GM19328 (cell line): ENCODE measurements at regions not wholly inside any gene's neighbourhood (a gene's known extent, or its start where the extent isn't known, plus 50 kb on each side); places are given as distances from the start of the nearest gene placed in this dataset.
"Not testable (repeated sequence)": the region's sequence is repeated elsewhere in the genome, so short reads cannot be mapped to it uniquely, and the experiment has no call there.

ENCODE experiments used
- ATAC-seq: cut with Tn5 transposase; IDR thresholded peaks from one replicate; pipeline ENCODE4 v1.9.1; 2021; ENCODE audit warnings: mild to moderate bottlenecking, moderate library complexity; ENCODE audit not compliant: unreplicated experiment

DNA sequence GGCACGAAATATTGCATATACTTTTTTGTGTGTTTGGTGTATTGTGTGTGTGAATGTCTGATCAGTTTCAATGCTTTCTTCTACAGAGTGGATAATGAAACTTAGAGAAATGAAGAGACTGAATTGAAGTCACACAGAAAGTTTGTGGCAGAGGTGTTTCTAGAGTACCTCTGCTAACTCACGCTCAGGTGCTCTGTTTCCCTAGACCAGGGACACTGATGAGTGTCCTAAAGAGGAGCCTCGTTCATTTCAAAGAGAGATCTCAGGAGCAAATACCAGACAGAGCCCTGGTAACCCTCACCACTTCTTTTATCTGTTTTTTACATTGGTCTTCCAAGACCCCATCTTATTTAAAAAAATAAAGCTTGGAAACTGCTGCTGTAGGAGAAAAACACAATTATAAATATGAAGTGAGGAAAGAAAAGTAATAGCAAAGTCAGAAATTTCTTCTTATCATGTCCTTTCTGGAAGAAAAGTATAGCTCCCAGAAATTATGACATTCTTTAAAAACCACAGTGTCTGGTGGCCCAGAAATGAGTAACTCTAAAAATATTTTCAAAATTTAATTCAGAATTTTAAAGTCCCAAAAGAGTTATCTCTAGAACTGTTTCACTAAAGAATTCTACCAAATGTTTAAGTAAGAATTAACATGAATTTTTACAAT is 720.6 kb downstream of the RFPL4B start:
- ATAC-seq: no peak

DNA sequence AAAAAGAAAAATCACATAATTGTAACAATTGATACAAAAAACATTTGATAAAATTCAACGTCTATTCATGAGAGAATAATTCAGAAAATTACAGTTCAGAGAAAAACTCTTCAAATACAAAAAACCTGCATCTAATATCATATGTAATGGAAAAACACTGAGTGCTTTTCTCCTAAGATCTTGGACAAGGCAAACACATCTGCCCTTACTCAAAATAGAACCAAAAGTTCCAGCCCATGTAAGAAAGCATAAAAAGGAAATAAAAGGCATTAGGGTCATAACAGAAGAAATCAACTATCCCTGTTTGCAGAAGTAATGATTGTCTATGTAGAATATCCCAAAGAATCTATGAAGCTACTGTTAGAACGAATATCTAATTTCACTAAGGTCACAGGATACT is 721.4 kb downstream of the RFPL4B start:
- no peak for ATAC-seq

DNA sequence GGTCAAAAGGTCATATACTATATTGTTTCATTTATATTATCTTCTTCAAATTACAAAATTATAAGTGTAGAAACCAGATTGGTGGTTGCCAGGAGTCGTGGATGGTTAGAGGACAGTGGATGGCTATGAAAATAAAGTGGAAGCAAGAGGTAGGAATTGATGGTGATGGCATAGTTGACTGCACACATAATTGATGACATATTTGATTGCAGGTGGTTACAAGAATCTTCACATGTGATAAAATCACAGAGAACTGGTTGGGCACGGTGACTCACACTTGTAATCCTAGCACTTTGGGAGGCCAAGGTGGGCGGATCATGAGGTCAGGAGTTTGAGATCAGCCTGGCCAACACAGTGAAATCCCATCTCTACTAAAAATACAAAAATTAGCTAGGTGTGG is 723.6 kb downstream of the RFPL4B start:
- not testable (repeated sequence) for ATAC-seq

DNA sequence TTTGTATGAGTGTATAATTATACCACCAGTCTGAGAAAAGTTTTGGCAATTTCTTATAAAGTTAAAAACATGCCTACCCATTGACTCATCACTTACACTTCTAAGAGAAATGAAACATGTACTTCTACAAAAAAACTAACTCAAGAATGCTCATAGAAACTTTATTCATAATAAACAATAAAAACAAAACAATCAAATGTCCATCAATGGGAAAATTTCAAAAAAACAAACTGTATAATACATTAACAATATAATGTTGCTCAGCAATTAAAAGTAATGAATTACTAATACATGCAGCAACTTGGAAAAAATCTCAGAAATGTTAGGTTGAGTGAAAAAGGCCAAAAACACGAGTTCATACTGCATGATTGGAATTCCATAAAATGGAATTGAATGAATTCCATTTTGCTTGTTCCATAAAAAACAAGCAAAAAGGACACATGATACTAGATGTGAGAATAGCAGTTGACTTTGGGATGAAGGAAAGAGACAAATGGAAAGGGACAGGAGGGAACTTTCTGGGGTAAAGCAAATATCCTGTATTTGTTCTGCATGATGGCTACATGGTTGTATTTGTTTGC is 726.6 kb downstream of the RFPL4B start:
- ATAC-seq: no peak

DNA sequence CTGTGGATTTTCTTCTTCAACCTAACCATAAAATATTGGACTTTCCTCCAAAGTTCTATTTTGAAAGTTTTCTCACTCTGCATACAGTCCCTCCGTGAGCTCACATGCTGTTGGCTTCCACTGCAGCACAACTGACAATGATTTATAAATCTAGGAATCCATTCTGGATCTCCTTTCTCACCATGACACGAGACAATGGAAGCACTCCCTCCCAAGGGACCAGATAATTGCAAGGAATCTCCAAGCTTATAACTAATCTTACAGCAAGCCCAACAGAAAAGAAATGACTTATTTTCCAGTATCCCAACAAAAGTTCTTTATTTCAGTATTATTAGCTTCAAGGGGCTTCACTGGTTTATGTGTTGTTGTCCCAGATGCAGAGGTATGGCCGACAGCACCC is 729.0 kb downstream of the RFPL4B start:
- ATAC-seq: no peak

DNA sequence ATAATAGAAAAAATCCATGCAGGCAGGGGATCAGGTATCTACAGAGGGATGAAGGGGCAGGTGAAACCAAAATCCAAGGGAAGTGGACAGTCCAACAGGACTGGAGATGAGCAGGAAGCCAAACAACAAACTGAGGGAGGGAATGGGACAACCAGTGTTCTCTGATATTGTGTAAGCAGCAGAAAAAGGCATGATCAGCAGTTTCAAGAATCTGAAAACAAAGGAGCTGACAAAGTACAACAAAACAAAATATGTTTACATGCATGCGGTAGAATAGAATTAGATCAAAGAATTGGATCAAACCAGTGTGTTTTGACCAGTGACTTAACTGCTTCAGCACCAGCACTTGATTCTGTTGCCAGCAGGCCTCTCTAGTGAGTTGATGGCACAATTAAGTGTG is 729.7 kb downstream of the RFPL4B start:
- no peak for ATAC-seq

DNA sequence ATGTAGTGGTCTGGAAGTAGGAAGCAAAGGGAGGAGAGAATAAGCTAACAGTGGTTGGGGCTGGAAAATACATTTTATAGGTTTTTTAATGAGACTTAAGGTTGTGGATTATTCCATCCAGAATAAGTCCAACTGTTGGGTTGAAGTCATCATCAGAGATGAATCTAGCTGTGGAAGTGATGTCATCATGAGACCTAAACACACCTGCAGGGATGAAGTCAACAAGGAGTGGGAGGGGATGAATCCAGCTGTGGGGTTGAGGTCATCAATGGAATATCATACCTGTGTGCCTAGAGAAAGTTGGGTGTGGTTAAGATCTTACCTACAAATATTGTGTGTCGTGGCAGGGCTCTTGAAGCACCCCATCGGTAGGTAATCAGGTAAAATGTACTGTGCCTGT is 730.7 kb downstream of the RFPL4B start:
- ATAC-seq: no peak

DNA sequence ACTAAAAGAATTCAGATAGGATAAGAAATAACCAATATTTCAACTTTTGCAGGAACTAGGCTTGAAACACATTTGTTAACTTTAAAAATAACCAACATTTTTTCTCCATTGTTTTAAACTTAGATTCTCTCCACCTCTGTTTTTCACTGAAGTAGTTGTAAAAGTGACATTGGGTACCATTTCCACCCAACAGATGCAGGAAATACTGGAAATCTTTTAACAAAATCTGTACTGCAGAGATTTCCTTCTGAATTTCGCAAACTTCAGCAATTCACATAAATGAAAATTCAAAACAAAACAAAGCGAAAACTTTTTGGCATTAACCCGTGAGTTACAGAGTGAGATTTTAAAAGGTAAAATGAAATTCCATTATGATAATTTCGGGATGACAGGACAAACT is 731.7 kb downstream of the RFPL4B start:
- ATAC-seq: no peak

DNA sequence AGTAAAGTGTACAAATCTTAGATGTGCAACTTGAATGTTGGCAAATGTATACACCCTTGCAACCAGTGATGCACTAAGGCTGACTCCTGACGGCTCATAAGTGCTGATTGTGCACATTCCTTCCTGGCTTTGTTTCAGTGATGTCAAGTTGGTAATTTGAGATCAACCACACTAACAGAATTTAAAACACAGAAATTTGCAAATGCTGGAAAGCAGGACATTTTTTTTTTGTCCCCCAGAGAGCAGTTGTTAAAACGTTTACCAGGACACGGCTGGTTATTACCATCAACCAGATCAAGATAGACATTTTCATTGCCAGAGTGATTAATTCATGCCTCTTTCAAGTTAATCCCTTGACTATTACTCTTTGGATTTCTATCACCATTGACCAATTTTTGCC is 735.6 kb downstream of the RFPL4B start:
- no peak for ATAC-seq

DNA sequence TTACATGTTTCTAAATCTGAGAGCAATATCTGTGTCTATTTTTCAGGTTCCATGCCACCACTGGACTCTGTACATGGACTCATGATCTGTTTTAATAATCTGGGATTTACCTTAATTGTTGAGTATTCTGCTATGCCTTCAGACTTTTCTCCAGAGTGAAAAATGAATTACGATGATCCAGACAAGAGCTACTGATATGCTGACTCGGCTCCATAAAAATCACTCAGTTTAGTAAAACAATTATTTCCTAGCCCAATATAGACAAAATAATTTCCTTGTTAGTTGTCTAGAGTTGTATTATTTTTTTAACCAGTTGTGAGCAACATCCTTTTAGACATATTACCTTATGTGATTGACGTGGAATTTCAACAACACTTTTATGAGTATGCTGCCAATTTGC is 736.8 kb downstream of the RFPL4B start:
- no peak for ATAC-seq

DNA sequence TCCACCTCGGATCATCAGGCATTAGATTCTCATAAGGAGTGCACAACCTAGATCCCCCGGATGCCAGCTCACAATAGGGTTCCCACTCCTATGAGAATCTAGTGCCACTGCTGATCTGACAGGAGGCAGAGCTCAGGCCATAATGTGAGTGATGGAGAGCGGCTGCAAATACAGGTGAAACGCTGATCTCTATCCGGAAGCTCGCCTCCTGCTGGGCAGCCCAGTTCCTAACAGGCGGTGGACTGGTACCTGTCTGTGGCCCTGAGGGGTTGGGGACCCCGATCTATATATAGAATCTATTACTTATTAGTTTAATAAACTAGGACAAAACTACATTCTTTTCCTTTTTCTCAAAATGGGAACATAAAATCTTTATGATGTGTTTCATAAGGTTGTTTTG is 741.9 kb downstream of the RFPL4B start:
- no peak for ATAC-seq

DNA sequence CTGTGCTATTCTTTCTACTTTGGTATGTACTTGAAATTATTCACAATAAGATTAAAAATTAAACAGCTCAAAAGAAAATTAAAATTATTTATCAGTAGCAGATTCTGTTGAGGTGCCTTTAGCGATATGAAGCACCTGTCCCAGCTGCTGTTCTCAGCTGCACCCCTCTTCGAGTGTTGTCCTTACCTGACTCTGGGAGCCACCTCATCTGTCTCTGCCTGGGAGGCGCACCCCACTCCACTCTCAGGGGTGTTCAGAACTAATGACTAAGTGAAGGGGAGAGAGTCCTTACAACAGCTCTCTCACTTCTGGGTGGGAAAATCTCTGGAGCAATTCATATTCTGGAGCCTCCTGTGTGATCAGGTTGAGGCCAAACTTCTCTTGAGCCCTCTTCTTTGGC is 745.7 kb downstream of the RFPL4B start:
- no peak for ATAC-seq

DNA sequence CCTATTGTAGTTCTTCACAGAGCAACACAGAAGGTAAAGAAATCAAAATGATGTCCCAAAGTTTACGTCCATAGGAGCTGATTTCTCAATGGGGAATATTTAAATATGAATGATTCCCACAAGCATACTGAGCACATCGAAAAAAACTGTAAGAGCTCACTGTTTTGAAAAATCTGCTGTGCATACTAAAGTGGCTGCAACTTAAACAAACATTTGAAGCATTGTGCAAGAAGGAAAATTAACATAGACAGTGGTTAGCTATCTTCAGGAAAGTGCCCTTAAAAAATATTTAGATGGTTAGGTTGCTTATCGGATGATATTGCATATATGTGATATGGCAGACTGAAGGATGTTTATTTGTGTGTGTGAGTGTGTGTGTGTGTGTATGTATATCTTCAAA is 747.6 kb downstream of the RFPL4B start:
- no peak for ATAC-seq

DNA sequence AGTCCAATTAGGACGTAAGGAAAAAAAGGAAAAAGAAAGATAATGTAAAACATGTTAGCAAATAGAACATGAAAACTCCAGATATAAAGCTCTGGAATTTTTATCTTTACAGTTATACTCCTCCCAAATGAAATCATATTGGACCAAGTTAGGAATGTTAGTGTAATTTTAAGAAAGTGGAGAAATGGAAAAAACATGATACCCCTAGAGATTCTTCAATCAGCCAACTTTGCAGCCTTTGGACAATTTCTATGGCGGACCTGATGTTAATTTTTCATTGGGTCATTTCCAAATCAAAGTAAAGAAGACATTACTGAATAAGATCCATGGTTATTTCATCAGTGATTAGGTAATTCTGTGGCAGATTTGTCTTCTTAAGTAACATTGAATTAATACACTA is 748.7 kb downstream of the RFPL4B start:
- no peak for ATAC-seq

DNA sequence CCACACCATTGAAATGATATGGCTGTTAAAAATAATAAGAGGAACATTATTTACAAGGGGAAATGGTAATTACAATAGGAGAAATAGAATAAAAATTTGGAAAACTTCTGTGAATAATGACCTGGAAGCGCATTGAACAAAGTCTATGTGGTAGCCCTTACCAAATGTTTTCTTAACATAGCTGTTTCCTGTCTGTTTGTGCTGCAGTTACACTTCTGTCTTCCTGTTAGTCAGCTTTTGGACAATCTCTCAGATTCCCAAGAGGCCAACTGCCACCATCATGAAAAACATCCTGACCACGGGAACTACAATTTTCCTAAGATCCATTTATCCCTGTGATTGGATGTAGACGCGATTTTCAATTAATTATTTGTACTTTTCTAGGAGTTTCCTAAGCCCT is 754.4 kb upstream of the MARCKS start:
- ATAC-seq: no peak

DNA sequence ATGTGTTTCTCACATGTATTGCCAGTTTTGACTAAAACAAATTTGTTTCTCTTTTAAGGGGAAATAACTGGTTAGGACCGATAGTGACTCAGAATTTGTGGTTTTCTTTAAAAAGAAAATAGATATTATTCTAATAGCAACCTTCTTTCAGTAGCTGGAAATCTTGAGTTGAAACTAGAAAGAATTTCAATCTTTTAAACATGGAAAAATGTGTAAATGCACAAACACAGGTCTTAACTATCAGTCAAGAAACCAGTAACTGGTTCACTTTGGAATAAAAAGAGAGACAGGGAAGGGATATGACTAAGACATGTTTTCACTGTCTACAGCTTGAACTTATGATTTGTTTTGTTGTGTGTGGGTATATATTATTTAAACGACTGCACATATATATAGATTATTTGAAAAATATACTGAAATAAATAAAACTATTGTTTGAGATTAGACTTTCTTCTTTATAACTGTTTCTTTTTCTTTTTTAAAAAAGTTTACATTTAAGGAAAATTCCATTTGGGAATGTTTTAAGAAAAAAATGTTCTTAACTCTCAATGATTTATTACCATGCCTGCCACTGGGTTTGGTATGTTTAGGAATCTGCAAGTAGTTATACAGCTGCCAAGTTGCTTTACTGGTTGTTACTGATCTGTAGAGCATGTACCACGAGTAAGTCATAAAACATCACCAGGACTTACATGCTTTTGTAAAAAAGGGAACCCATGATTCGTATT is 753.3 kb upstream of the MARCKS start:
- ATAC-seq: no peak

DNA sequence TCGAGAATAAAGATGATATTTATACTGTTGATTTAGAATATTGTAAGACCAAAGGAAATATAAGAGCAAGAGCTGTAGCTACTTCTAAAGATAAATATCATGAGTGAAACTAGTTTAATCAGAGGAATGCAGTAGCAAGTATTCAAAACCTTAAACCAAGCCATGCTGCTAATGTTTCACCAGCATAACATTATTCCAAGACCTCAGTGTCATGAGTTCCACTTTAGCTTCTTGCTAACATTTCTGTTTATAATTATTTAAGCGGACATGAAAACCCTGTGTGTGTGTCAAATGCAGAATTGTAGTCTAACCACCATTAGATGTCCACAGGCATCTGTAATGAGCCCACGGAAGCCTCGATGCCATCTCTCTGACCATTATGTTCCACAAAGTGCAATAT is 752.6 kb upstream of the MARCKS start:
- no peak for ATAC-seq

DNA sequence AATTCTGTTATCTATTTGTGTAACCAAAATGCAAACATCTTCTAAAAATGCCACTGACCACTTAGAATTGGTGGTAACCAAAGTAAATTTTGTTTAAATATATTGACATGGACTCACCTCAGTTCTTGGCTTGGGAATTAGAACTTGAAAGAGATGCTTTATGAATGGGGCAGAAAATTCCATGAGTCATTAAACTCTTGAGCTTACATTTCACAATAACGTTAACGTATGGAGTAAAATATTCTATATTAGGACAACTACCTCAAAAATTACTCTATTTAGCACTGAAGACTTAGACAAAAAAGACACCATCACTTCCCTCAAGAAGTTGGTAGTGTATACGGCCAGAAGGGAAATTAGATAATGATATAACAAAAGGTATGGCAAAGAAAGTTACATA is 752.2 kb upstream of the MARCKS start:
- ATAC-seq: no peak

DNA sequence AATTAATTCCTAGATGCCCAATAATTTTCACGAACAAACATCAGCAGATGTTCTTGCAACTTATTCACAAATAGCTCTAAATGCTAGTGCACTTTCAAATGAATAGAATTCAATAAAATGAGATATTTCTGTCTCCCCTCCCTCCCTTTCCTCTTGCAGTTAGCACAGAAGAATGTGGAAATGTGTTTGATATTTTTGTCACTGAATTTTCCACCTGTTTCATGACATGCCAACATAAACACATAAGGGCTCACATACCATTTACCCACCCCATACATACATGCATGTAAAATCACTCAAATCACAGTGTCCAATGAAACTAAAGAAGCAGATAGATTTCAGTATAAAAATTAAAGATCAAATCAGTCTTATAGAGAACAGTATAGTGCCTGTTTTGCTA is 746.9 kb upstream of the MARCKS start:
- ATAC-seq: no peak

DNA sequence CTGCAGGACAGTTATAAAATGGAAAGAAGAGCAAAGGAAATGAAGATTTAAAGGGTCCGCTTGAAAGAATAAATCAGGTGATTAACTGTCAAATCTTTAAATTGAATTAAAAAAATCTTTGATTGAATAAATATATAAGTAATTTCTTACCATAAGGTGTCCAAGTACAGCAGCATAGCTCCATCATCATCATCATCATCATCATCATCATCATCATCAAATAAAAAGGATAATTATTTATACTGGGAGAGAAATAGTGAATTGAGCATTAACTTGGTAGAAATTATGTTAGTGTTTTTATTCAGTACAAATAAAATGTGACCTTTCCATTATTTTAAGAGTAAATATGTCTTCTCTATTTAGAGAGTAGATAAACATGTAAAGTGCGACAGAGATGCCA is 745.6 kb upstream of the MARCKS start:
- no peak for ATAC-seq

DNA sequence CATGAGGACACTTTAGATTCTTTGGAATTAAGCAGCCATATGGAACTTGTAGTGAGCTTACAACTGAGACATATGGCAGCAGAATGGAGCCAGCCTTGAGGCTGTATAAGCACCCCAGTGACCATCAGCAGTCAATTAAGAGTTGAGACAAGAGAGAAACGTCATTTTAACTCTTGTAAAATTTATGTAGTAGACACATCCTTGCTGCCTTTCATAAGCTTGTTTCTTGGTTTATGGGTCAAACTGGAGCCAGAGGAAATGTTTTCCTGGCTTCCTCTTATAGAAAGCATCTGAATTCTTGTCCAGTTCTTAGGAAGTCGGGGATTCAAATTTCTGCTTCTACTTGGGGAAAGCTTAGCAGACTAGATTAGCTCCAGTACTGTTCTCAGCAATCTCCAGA is 745.1 kb upstream of the MARCKS start:
- ATAC-seq: no peak

DNA sequence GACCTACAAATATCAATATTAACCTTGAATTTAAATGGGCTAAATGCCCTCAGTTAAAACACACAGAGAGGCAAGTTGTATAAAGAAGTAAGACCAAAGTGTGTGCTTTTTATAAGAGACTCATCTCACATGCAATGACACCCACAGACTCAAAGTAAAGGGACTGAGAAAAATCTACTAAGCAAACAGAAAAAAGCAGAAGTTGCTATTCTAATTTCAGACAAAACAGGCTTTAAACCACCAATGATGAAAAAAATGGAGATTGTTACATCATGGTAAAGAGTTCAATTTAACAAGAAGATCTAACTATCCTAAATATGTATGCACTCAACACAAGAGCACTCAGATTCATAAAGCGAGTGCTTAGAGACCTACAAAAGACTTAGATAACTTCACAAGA is 741.9 kb upstream of the MARCKS start:
- ATAC-seq: no peak

DNA sequence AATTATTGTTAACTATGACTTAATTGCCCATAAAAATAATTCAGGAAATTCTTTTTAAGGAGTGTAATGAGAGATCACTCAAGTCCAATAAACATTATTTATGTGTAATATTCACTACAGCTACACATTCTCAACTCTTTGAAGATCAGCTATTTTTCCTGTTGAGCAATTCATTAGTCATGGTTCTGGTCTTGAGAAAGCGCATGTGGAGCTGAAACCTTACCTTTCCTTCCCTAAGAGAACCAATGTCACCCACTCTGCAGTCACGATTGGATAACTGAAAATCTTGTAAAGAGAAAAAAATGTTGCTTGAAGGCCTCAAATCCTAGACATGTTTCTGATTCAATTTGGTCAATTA is 736.9 kb upstream of the MARCKS start:
- no peak for ATAC-seq
